ENCODE measurements at regions not wholly inside any gene's neighbourhood (a gene's known extent, or its start where the extent isn't known, plus 50 kb on each side); places are given as distances from the start of the nearest gene placed in this dataset.

DNA sequence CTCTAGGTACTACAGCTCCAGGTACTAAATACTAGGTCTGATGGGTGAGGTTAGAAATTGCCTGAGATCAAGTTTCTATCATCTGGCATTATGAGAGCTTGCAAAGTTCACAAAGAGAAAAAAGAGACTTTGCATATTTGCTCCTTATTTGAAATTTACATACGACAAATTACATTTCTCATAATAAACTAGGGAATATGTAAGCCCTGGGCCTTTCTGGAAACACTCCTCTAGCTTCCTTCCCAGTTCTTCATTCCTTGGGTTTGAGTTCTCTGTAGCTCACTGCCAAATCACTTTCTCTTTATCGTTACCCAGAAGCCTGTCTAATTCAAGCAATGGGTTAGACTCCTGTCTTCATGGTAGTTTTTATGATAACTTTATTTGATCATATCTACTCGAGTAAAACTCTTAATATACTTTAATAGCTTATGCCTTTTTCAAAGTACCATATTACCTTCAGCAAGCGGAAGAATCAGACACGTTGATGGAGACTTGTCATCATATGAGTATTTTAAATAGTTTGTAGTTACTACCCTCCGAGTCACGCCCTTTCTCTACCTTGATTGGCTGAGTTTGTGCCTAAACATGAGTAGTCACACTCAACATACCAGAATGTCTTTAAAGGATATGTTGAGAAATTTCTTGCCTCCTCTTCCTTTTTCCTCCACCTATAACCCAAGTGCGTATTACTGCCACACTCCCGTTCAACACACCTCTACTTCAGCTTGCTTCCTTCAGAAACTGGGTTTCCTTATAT is 150.5 kb downstream of the DKK1 start:
- WGBS (ENCODE audit: insufficient coverage, low coverage, low lambda C conversion rate, missing lambda C conversion rate) = 61% methylated on average over 9 of the region's 9 CpGs
- Histone ChIP-seq H3K36me3 (no peaks in the 10 kb centered on the region), H3K27ac (no peak overlapping the region), H3K9me3 (no peaks in the 10 kb centered on the region), H3K27me3 (no peaks in the 10 kb centered on the region), H3K4me1 (no peaks in the 10 kb centered on the region), H3K4me3 (no peak overlapping the region)
- intact Hi-C loops (cut with DNase I) = no loop called here
- ATAC-seq (no peak), DNase-seq (no peak)
- no peak for TF ChIP-seq CTCF (IDR thresholded peaks at IDR 0.05)
- no peak for TF ChIP-seq POLR2A (IDR thresholded peaks at IDR 0.05)

- TF ChIP-seq POLR2A (IDR thresholded peaks at IDR 0.05) (no peak), CTCF (IDR thresholded peaks at IDR 0.05) (no peak)
- WGBS (ENCODE audit: insufficient coverage, low coverage, low lambda C conversion rate, missing lambda C conversion rate) = 47% methylated on average over 3 of the region's 3 CpGs
- H3K4me3 ChIP-seq = no peak overlapping the region
- ATAC-seq = no peak
- no peaks in the 10 kb centered on the region for H3K27me3 ChIP-seq
- DNase-seq = no peak
- no peaks in the 10 kb centered on the region for H3K9me3 ChIP-seq
- H3K4me1 ChIP-seq = no peaks in the 10 kb centered on the region
- intact Hi-C loops (cut with DNase I) = no loop called here
- no peak overlapping the region for H3K27ac ChIP-seq
- no peaks in the 10 kb centered on the region for H3K36me3 ChIP-seq
Measured at GRCh38 chr10:52465202-52465601, 151.1 kb downstream of the DKK1 start.

DNA sequence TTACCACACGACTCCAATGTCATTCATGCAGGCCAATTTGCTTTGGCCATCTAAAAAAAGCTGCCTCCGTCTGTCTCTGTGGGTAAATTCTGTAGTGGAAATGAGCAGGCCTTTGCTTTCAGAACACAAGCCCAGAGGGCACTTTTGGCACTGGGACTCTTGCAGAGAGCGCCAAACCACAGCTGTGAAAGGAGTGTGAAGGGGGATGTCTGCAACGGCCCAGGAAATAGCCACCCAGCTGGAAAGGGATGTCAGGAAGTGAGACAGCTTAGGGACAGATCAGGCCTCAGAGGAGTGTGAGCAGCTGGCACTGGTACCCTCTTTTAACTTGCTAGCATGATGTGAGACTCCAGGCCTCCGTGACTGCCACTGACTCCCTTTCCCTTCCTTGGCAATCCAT is 152.4 kb downstream of the DKK1 start:
- ATAC-seq (no peak), DNase-seq (no peak)
- no peaks in the 10 kb centered on the region for H3K36me3 ChIP-seq
- H3K27me3 ChIP-seq = no peaks in the 10 kb centered on the region
- TF ChIP-seq POLR2A (IDR thresholded peaks at IDR 0.05) = no peak
- no peak for TF ChIP-seq CTCF (IDR thresholded peaks at IDR 0.05)
- 29% methylated on average over 5 of the region's 5 CpGs for WGBS (ENCODE audit: insufficient coverage, low coverage, low lambda C conversion rate, missing lambda C conversion rate)
- H3K27ac ChIP-seq = no peak overlapping the region
- H3K9me3 ChIP-seq = no peaks in the 10 kb centered on the region
- intact Hi-C loops (cut with DNase I) = no loop called here
- H3K4me3 ChIP-seq = no peak overlapping the region
- H3K4me1 ChIP-seq = no peaks in the 10 kb centered on the region

GRCh38 chr10:52469970-52470705 is 156.1 kb downstream of the DKK1 start:
- H3K4me3 ChIP-seq = no peak overlapping the region
- ATAC-seq (no peak), DNase-seq (no peak)
- H3K36me3 ChIP-seq = no peaks in the 10 kb centered on the region
- no peak overlapping the region for H3K27ac ChIP-seq
- H3K9me3 ChIP-seq = no peaks in the 10 kb centered on the region
- intact Hi-C loops (cut with DNase I) = loop anchor here in 1 of 2 donors (10.0 kb wide), 1 partner anchor 145 kb away; no protein-coding TSS in a partner anchor
- 55% methylated on average over 1 of the region's 1 CpG for WGBS (ENCODE audit: insufficient coverage, low coverage, low lambda C conversion rate, missing lambda C conversion rate)
- TF ChIP-seq CTCF (IDR thresholded peaks at IDR 0.05) (no peak), POLR2A (IDR thresholded peaks at IDR 0.05) (no peak)
- no peaks in the 10 kb centered on the region for H3K4me1 ChIP-seq
- no peaks in the 10 kb centered on the region for H3K27me3 ChIP-seq
